Aorta (tissue), 5 donors: ENCODE measurements at regions not wholly inside any gene's neighbourhood (a gene's known extent, or its start where the extent isn't known, plus 50 kb on each side); places are given as distances from the start of the nearest gene placed in this dataset.
A peak's percentile ranks its signal among the peaks of the same experiment; 100 is the strongest.

ENCODE experiments used
- ATAC-seq: fragments of 200-7000 bp; cut with Tn5 transposase; one replicate; pipeline ENCODE4 v1.9.1; 2022; ENCODE audit warnings: moderate library complexity; ENCODE audit not compliant: low FRiP score
- DNase-seq, 2 donors: peaks; one replicate each; pipeline ENCODE4 v3.0.0-alpha.2; 2020
- H3K27ac ChIP-seq, 2 donors: one replicate each; pipeline ENCODE4 v1.5.1; 2013; ENCODE audit warnings: low read length in 2 of 2, mild to moderate bottlenecking in 2 of 2, moderate library complexity in 2 of 2, control low read depth in 1 of 2, inconsistent platforms in 1 of 2, low read depth in 1 of 2
- H3K27me3 ChIP-seq, 2 donors: one replicate each; pipeline ENCODE4 v1.6.1; 2013; ENCODE audit warnings: control low read depth in 1 of 2, low read length in 1 of 2, mild to moderate bottlenecking in 1 of 2, moderate library complexity in 1 of 2; ENCODE audit not compliant: insufficient read depth in 2 of 2, control insufficient read depth in 1 of 2
- H3K36me3 ChIP-seq, 2 donors: one replicate each; pipeline ENCODE4 v1.6.1; 2013; ENCODE audit warnings: control low read depth in 1 of 2, low read length in 1 of 2, mild to moderate bottlenecking in 1 of 2; ENCODE audit not compliant: insufficient read depth in 2 of 2, control insufficient read depth in 1 of 2
- H3K4me1 ChIP-seq, 2 donors: one replicate each; pipeline ENCODE4 v1.6.1; 2013; ENCODE audit warnings: low read length in 2 of 2, control low read depth in 1 of 2, mild to moderate bottlenecking in 1 of 2, moderate library complexity in 1 of 2; ENCODE audit not compliant: insufficient read depth in 2 of 2, control insufficient read depth in 1 of 2
- H3K4me3 ChIP-seq, 2 donors: one replicate each; pipeline ENCODE4 v1.5.1; 2013; ENCODE audit warnings: low read length in 2 of 2, control low read depth in 1 of 2, mild to moderate bottlenecking in 1 of 2
- H3K9me3 ChIP-seq: one replicate; pipeline ENCODE4 v1.6.1; 2013; ENCODE audit warnings: mild to moderate bottlenecking, low read length; ENCODE audit not compliant: control insufficient read depth
- WGBS, 2 donors: extraction: QIAGEN DNeasy Blood & Tissue Kit; methylation state at CpG; one replicate each; pipeline ENCODE4 v1.1.7; 2013; 5-methylcytosine and 5-hydroxymethylcytosine counted together
- intact Hi-C, 2 donors: fragments of 100-400 bp; cut with DNase I; formaldehyde crosslinking; loops; one replicate each; pipeline versions ENCODE4 v1.14.2 to v1.15.0; 2022
- donor health status: healthy with polysubstance abuse.
- donor health status: Bipolar disorder and iron deficiency.
- donor health status: DM: no; HTN: no; CAD: no.
- donor health status: DM: no; HTN: no; CAD: no.
- donor health status: DM: yes; HTN: yes; CAD: no.

DNA sequence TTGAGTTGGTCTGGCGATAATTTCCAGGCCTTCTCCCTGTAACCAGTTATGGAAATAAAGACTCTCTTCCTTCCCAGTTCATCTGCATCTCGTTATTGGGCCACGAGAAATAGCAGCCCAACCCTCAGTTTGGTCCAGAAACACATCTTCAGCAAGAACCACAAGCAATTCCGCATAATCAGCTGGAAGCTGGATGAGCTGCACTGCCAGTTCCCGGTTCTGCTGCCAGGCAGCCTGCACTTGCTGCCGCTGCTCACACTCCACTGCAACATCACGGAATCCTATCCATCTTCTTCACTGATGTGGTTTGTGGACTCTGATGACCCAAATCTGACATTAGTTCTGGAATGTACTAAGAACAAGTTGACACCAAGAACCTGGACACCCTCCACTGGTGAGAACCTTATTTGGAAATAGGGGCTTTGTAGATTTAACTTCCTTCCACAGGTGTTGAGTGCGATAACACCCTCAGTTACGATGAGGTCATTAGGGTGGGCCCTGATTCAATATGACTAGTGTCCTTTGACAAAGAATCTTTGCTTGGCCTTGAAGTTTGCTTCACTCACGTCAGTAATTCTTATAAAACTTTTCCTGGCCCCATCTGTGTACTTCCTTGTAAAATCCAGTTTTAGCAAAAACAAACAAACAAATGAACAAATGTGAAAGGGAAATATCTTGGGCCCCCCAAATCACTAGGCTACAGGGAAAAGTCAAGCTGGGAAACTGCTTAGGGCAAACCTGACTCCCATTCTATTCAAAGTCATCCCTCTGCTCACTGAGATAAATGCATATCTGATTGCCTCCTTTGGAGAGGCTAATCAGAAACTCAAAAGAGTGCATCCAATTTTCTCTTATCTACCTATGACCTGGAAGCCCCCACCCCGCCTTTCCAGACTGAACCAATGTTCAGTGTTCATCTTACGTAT, 221.9 kb upstream of the PROK2 start:
- no peaks in the 10 kb centered on the region for H3K36me3 ChIP-seq
- ATAC-seq: no peak
- H3K4me3 ChIP-seq: no peak overlapping the region
- no peaks in the 10 kb centered on the region for H3K27me3 ChIP-seq
- intact Hi-C loops: no loop called here
- DNase-seq: no peak
- WGBS, 2 donors: 96 to 97% methylated on average over 12 of the region's 12 CpGs
- no peaks in the 10 kb centered on the region for H3K4me1 ChIP-seq
- H3K27ac ChIP-seq: no peak overlapping the region
- H3K9me3 ChIP-seq: no peaks in the 10 kb centered on the region

DNA sequence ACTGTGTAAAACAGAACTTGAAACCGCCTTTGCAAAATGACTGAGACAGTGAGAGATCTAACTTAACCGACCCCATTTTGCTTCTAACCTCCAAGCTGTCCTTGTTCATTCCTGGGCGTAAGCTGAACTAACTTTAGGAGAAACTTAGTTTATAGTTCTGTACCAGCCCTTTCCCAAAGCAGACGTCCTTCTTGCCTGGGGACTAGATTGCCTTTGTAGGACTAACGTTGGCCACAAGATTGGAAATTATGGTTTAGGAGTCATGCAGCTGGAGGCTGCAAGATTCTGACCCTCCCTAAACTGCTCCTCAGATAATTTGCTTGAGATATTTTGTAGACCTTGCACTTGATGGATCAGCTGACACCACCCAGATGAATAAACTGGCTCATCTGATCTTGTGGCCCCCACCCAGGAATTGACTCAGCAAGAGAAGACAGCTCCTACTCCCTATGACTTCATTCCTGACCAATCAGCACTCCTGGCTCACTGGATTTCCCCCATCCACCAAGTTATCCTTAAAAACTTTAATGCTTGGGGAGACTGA, 219.9 kb upstream of the PROK2 start:
- Histone ChIP-seq H3K27me3 (no peaks in the 10 kb centered on the region), H3K27ac (no peak overlapping the region), H3K4me3 (no peak overlapping the region), H3K9me3 (no peaks in the 10 kb centered on the region), H3K4me1 (no peaks in the 10 kb centered on the region), H3K36me3 (no peaks in the 10 kb centered on the region)
- no peak for DNase-seq
- intact Hi-C loops: no loop called here
- WGBS, 2 donors: 90 to 92% methylated on average over 5 of the region's 5 CpGs
- ATAC-seq: no peak

DNA sequence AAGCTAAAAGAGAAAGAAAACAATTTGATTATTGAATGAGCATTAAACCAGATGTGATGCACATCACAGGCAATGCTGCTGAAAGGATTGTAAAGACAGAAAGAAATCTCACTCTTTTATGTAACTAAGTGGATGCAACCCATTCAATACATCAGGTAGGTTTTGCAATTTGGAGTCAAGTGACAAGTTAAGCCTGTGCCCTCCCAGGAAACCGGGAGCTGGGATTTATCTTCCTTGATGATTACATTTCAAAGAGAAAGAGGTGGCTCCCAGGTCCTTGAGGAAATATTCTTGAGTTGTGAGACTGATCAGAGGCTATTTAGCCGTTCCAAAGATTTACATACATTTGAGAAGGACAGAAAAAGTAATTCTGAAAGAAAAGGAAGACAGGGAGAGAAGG, 219.0 kb upstream of the PROK2 start:
- DNase-seq (no peak), ATAC-seq (no peak)
- 94% methylated on average over 2 of the region's 2 CpGs for WGBS, 2 donors
- no peaks in the 10 kb centered on the region for H3K27me3 ChIP-seq
- intact Hi-C loops: no loop called here
- no peaks in the 10 kb centered on the region for H3K9me3 ChIP-seq
- H3K4me1 ChIP-seq: no peaks in the 10 kb centered on the region
- H3K4me3 ChIP-seq: no peak overlapping the region
- H3K36me3 ChIP-seq: no peaks in the 10 kb centered on the region
- no peak overlapping the region for H3K27ac ChIP-seq

DNA sequence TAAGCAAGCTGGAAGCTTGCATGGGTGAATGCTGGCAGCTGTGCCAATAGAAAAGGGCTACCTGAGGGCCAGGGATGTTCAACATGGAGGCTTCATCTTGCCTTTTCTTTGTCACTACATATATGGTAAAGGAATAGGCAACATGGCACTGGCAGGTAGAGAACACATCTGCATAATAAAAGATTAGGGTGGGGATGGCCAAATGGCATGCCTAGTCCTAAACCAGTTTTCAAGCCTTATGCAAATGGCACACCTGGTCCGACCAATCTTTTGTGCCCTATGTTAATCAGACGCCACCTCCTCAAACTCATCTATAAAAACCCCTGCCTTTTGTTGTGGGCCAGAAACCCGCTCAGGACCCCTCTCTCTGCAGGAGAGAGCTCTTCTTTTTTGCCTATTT, 216.8 kb upstream of the PROK2 start:
- no peak for ATAC-seq
- Histone ChIP-seq H3K36me3 (no peaks in the 10 kb centered on the region), H3K4me1 (no peaks in the 10 kb centered on the region), H3K9me3 (no peaks in the 10 kb centered on the region), H3K27me3 (no peaks in the 10 kb centered on the region), H3K27ac (no peak overlapping the region), H3K4me3 (no peak overlapping the region)
- DNase-seq: no peak
- WGBS, 2 donors: 64 to 67% methylated on average over 3 of the region's 3 CpGs
- intact Hi-C loops: no loop called here

DNA sequence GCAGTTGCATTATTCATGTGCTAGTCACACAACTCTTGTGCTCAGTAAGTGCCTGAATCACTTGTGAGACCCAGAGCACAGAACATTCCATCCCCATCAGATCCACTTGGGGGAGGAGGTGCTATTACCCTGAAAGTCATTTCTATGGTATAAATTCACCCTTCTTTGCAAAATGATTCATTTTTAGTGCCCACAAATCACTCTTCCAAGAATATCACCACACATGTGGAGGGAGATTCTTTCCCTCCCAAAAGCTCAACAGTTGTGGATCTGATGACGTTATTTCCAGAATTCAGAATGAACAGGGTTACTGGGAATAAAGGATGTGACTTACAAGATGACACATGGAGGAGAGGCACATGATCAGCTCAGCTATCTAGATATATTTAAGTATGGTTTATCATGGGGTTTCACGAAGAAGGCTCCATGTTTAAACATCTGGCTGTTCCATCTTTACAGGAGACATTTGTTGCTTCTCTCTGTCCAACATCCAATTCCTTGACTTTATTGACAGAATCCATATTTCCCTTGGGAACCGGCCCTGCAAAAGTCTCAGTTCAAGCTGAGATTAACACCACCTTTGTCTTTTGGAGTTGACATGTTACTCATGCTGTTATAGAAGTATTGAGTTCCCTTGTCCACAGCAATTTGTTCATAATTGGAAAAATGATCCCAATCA, 214.2 kb upstream of the PROK2 start:
- H3K4me1 ChIP-seq: no peaks in the 10 kb centered on the region
- no peak overlapping the region for H3K27ac ChIP-seq
- H3K36me3 ChIP-seq: no peaks in the 10 kb centered on the region
- no peak for DNase-seq
- intact Hi-C loops: no loop called here
- no peaks in the 10 kb centered on the region for H3K9me3 ChIP-seq
- no peak for ATAC-seq
- WGBS, 2 donors: 86 to 90% methylated on average over 3 of the region's 3 CpGs
- no peak overlapping the region for H3K4me3 ChIP-seq
- peaks cover 0 to 1% of the 10 kb centered on the region in 2 donors for H3K27me3 ChIP-seq

DNA sequence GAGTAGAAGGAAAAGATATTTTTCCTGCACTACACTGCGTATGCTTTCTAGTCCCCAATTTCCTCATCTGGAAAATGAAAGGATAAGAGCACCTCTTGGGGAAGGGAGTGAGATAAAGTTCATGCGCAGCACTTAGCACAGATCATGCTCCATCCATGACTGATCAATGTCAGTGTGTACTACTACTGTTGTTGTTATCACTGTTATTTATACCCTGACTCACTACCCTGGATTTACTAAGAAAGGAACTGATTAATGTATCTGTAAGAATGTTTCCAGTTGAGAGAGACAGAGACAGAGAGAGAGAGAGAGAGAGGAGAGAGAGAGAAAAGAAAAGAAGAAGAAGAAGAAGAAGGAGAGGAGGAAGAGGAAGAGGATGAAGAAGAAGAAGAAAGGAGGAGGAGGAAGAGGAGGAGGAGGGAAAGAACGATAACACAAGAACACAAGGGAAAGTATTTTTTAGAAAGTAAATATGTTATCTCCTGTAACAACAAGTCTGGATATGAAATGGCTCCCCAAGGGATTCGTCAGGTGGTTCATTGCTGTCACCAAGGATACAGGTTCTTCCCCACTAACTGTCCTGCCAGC, 212.2 kb upstream of the PROK2 start:
- intact Hi-C loops: no loop called here
- no peak for DNase-seq
- no peak overlapping the region for H3K27ac ChIP-seq
- WGBS, 2 donors: 81 to 82% methylated on average over 4 of the region's 4 CpGs
- H3K36me3 ChIP-seq: no peaks in the 10 kb centered on the region
- no peaks in the 10 kb centered on the region for H3K9me3 ChIP-seq
- H3K27me3 ChIP-seq: peaks cover 0 to 1% of the 10 kb centered on the region in 2 donors
- H3K4me3 ChIP-seq: no peak overlapping the region
- ATAC-seq: no peak
- H3K4me1 ChIP-seq: no peaks in the 10 kb centered on the region

DNA sequence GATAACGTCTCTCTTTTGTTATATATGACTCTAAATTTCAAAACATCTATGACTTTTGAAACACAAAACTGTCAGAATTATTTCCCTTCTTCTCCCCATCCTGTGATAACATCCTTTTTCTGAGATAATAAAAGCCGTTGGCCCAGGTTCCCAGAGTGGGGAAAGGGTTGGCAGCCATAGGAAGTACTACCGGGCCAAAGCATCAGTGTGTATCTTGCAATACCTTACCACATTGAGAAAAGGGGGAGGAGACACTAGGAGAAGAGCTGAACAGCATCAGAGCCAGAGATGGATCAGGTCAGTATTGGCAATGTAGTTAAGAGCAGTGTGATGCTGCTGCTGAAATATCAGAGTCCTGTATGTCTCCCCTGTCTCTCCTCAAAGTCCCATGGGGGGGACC, 210.0 kb upstream of the PROK2 start:
- Histone ChIP-seq H3K4me3 (no peak overlapping the region), H3K4me1 (no peaks in the 10 kb centered on the region), H3K36me3 (no peaks in the 10 kb centered on the region), H3K27me3 (peaks cover 0 to 1% of the 10 kb centered on the region in 2 donors), H3K9me3 (peaks cover 1% of the 10 kb centered on the region), H3K27ac (no peak overlapping the region)
- no peak for DNase-seq
- WGBS, 2 donors: 49 to 53% methylated on average over 3 of the region's 3 CpGs
- ATAC-seq: no peak
- intact Hi-C loops: no loop called here

DNA sequence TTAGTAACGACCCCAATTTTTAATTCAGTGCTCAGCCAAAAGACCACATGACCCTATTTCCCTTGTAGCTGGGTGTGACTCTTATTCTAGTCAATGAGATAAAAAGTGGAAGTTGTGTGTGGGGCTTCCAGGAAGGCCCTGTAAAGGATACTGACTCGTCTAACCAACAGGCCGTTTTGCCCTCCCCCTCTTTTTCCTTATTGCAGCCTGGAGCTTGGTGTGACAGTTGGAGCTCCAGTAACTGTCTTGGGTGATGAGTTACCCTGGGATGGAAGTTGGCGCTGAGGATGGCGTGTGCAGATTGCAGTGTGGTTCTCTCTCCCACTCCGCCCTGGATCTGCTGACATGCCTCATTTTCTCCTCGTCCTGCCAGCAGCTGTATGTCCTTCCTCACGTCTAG, 209.3 kb upstream of the PROK2 start:
- peaks cover 1% of the 10 kb centered on the region for H3K9me3 ChIP-seq
- no peak overlapping the region for H3K4me3 ChIP-seq
- peaks cover 0 to 1% of the 10 kb centered on the region in 2 donors for H3K27me3 ChIP-seq
- no peaks in the 10 kb centered on the region for H3K36me3 ChIP-seq
- no peak for ATAC-seq
- H3K4me1 ChIP-seq: no peaks in the 10 kb centered on the region
- H3K27ac ChIP-seq: no peak overlapping the region
- WGBS, 2 donors: 91 to 95% methylated on average over 8 of the region's 8 CpGs
- DNase-seq: peak in 1 of 2 donors; percentile 50
- intact Hi-C loops: no loop called here
